Stimulated activated CD8-positive, alpha-beta memory T cell treated with anti-CD3 and anti-CD28 coated beads, Interleukin-4, amount 100 ng/mL, for 4 hours (primary cell): ENCODE measurements at regions not wholly inside any gene's neighbourhood (a gene's known extent, or its start where the extent isn't known, plus 50 kb on each side); places are given as distances from the start of the nearest gene placed in this dataset.

ENCODE experiments used
- DNase-seq, 2 donors: peaks; one replicate each; pipeline ENCODE4 v3.0.0-alpha.2; 2020; ENCODE audit warnings: low read depth in 2 of 2, low spot score in 1 of 2

DNA sequence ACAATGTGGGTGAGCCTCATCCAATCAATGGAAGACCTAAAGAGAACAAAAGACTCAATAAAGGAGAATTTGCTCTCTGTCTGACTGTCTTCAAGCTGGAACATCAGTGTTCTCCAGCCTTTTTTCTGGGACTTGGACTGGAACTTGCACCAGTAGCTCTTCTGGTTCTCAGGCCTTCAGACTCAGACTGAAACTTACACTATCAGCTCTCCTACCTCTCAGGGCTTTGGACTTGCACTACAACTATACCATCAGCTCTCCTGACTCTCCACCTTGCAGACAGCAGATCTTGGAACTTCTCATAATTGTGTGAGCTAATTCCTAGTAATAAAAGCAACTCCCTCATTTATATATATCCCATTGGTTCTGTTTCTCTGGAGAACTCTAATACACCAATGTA, 185.9 kb downstream of the SMIM20 start:
- no peak for DNase-seq

DNA sequence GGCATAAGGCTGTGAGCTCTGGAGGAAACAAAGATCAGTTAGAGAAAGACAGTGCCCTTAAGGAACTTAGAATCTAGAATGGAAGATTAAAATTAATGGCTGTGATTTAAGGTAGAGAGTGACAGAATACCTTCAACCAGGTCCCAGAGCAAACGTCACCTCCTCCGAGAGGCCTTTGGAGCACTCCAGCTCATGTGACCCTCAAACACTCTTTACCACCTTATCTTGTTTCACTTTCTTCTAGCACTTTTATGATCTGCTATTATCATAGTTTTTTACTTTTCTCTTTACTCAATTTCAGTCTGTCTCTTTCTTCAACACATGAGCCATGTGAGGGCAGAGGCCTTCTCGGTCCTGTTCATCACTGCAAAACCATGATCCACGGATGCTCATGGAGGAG, 187.0 kb downstream of the SMIM20 start:
- no peak for DNase-seq

DNA sequence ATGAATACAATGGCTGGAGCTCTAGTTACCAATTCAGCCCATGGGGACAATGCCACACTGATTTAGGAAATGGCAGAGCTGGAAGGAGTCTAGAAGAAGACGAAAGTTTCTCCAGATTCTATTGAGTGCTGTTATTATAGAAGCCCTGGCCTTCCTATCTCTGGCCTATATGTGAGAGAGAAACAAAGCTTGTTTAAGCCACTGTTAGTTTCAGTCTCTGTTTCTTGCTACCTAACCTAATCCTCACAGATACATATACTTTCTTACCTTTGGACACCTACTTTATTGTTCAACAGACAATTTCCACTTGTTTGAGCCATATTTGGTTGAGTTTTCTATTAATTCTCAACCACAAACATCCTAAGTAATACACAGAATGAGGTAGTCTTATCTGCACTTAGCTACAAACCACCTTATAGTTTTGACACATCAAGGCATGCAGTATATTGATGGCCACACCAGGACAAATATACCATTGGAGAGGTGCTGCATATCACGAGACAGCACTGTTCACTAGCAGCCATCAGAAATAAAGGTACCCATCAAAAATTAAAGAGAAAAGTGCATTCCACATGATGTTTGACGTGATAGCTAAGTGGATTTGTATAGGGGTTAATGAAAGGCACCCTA, 190.2 kb downstream of the SMIM20 start:
- DNase-seq: no peak

DNA sequence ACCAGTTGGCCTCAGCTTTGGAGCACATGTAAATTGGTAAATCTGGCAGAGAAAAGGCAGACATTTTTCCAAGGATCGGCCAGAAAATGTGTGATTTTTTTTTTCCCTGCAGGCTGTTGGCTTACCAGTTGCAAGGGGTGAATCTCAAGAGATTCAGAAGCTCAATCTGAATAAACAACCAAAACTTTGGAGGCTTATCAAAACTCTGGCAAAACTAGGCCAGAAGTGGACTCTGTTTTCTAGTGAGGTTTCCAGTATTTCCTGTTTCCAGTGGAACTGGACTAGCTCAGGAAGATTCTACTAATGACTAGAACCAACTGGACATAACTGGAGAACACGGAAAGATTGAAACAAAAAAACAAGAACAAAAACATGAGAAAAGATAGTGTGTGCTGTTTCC, 191.3 kb downstream of the SMIM20 start:
- no peak for DNase-seq

DNA sequence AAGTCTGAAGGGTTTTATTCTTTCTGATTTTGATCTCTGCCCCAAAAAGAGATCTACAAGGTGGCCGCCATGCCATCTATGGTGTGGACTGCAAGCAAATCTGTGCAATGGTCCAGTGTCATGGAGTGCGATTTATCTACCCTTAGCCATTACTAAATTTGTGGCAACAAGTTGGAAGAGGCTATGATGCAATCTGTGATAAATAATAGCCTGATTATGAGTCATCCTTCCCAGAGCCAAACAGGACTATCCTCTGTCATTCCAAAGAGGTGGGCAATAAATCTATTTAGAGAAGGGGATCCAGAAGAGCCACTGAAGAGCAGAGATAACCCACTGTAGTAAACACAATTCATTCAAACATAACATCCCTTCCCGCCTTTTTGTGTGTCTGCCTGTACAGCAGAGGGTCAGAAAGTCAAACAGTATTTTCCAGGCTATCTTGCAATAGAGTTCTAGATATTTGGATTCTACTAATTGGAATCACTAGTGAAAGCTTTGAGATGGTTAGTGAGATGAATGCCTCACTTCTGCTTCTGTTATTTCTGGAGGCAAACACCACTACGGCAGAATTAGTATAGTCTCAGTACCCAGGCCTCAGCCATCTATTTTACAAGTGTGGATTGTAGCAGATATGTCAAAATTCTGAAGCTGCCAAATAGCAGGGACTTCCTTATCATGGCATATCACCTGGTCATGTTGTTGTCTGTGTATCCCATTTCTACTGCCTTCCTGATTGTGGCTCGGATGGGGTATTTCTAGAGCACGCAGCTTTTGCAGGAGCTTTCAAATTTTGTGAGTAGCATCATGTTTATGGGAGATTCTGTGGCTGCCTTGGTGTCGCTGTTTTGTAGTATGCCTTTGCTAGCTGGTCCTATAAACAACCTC, 192.0 kb downstream of the SMIM20 start:
- DNase-seq: no peak

DNA sequence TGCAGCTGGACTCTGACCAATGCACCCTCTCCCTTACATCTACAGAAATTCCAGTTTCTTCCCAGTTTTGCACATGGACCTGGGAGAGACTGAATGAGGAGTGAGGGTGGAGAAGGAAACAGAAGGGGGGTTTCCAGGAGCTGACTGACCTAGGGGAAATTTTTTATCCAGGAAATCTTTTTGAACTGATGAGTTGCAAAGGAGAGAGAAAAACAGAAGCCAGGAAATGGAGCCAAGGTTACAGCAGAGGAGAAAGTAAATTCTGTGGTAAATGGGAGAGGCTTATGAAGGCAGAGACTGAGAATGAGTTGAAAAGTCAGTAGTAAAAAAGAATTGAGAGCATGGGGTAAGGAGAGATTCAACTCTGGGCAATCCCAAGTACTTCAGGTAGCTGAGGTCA, 192.8 kb downstream of the SMIM20 start:
- DNase-seq: no peak

DNA sequence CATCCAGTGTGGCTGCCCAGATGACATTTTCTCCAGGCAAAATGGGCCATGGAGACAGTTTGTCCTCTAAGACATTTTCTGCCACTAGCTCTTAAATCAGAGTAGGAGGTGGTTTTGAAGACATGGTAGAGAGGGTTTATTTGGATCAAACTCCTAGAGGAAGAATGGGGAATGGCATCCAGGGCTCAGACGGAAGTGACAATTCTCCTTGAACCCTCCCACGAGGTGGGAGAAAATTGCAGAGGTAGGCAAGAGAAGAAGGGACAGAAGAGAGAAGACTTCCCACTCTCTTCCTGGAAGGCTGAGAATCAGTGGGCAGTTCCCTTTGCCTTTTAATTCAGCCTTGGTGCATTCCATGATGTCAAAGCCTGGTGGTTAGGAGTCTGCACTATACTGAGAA, 194.0 kb downstream of the SMIM20 start:
- DNase-seq: no peak

DNA sequence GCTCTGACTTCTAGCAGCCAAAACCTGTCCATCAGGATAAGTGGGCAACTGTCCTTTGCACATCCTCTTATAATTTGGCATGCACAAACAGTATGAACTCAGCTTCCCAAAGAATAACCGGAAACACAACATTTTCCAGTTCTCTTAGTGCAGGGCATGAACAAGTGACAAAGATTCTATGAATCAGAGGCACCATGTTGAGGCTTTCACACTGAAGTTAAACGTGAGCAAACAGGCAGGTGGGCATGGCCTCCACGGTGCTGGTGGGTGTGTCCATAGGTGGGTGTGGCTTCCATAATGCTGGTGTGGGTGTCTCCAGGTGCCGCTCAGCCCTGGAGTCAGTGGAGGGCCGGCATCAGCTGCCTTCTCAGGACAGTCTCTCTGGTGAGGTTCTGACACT, 196.5 kb downstream of the SMIM20 start:
- no peak for DNase-seq

DNA sequence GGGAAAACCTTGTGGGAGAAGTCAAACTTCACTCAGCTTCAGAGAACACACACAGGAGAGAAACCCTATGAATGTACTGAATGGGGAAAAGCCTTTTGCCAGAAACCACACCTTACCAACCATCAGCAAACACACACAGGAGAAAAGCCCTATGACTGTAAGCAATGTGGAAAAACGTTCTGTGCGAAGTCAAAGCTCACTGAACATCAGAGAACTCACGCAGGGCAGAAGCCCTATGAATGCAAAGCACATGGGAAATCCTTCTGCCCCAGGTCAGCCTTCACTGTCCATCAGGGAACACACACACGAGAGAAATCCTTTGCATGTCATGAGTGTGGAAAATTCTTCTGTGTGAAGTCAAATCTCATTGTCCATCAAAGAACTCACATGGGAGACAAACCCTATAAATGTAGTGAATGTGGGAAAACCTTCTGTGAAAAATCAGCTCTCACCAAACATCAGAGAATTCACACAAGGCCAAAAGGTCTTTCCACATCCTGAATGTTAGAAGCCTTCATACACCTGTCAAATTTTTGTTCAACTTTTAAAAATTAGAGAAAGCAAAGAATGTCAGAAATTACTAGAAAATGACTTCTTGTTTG, 199.4 kb downstream of the SMIM20 start:
- DNase-seq: no peak

DNA sequence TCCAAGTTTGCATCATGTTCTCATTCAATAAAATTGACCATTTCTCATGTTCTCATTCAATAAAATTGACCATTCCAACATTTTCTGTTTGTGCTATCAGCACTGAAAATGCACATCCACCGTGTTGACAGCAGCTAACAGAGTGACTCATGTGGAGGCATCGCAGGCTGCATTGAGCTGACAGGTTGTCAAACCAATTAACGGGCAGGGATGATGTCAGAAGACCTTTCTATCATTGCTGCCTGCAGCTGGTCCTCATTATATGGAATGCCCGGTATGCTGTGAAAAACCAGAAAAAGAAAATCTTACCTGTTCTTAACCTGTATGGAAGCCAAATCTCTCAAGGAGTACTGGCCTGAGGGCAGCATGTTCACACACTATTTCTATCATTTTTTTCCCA, 202.0 kb downstream of the SMIM20 start:
- no peak for DNase-seq

DNA sequence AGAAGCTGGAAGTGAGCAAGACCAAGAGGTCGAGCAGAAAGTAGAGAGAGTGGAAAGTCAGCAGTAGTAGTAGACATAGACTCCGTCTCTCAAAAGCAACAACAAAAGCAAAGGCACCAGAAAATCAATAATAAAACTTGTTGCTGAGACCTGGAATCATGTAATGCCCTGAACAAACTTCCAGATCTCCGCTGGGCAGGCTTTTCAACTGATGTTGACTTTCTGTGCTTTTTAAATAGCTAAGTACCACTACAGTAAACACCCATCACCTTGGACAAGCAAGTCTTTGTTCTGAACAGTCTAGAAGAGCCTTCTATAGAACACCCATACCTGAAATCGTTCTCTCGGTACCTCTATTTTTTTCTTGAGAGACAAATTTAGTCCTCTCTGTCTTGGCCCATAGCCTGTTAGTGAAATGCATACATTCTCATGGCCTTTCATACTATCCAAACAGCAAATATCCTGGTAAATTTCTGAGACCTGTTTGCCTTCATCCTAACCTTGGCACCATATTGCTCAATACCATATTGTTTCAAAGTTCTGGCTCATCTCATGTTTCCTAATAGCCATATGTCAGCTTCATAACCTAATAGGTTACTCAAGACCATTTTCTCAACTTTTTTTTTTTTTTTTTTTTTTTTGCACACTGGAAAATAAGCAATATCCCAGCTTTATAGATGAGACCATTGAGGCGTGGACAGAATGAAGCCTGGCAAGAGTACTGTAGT, 200.6 kb upstream of the RBPJ start:
- DNase-seq: no peak

DNA sequence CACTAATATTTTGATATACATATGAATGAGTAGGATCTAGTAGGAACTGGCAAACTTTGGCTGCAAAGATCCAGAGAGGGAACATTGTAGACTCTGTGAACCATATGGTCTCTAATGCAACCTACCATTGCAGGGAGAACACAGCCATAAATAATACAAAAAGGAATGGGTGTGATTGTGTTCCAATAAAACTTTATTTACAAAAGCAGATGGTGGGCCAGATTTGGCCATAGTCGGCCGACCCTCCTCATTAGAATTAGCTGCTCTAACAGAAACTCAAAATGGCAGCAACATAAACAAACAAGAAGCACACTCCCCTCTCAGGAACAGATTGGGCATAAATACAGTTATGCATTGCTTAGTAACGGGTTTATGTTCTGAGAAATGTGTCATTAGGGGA, 198.1 kb upstream of the RBPJ start:
- no peak for DNase-seq

DNA sequence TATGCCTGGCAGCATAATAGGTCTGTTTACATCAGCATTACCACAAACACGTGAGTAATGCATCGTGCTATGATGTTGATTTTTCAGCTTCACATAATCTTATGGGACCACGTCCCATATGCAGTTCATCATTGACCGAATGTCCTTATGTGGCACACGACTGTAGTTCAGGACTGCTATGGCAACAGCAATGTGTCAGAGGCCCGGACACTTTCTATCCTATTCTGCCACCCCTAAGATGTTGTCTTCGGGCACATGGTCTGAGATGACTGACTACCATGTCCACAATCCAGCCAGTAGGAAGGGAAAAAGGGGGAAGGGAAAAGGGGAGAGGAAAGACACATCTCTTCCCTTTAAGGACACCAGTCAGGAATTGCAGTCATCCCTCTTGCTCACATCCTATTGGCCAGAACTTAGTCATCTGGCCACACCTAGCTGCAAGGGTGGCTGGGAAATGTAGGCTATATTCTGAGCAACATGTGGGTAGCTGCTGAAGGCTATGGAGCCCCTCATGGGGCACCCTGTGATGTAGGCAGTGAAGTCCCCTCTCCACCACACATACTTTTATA, 196.0 kb upstream of the RBPJ start:
- no peak for DNase-seq

DNA sequence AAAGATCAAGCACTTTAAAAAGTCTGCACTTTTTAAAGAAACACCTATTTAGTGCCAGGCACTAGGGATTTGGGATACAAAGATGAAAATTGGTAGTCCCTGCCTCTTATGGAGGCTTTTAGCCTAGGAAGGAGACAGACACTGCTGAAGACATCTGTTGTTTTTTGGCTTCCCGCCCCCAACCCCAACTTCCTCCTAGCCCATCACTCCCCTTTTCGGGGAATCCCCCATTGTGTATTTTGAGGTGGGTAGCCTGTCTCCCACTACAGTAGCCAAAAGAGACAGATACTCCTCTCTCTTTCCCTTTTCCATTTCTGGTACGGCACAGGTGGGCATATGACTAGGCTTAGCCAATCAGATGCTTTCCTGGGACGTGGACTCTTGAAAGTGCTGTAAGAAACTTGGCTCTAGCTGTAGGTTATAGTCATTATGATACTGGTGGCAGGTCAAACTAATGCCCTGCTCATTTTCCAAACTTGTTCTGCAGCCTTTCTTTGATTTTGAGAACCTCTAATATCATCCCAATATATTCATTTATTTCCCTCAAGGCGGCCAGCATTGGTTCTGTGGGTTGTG, 194.6 kb upstream of the RBPJ start:
- no peak for DNase-seq

DNA sequence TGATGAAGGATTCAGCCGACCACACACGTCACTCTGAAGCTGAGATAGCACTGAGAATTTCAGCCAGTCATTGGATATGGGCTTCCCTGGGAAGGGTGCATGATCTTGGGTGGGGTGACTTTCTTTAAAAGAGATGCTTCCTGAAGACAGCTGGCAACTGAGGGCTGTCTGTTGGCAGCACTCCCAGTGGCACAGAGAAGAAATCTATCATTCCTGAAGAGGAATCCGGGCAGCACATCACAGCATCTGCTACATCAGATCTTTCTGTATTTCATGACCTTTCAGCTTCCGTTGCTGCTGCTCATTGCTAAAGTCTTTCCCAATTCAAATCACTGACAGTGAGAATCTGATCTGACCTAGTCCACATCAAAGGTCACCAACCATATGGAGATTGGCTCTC, 193.8 kb upstream of the RBPJ start:
- no peak for DNase-seq

DNA sequence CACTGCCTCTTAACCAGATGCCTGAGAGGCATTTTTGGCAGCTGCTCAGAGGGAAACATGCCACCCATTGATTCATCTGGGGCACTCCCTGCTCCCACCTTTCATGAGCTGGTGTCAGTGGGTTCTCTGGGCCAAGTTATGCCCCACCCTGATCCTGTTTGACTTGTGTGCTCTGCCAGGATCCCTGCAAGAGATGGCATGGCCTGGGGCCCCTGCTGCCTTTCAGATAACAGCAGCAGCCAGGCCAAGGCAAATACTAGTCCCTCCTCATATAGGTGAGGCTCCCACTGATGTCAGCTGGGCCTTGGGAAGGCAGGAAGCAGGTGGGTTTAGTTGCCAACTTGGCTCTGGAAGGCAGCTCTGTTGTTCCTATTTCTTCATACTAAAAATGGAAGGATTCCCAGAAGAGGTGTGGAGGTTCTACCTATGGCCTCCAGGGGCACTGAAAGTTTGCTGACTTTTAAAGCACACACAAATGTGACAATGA, 192.9 kb upstream of the RBPJ start:
- DNase-seq: no peak

DNA sequence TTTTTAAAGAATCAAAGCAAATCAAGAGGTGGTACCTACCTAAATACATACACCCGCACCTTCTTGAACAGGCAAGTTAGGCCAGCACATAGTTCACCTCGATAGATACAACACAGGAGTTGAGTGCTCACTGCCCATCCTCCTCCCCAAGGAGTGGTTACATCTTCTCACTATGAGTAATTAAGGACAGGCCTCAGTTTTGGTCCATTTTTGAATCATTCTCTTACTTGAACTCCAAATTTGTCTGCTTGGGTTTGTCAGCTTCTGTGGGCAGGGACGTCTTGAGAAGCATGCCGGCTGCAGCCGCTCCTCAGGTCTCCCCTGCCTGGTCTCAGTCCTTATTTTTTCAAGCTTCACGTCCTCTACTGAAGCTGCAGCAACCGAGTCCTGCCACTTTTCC, 190.6 kb upstream of the RBPJ start:
- DNase-seq: no peak

DNA sequence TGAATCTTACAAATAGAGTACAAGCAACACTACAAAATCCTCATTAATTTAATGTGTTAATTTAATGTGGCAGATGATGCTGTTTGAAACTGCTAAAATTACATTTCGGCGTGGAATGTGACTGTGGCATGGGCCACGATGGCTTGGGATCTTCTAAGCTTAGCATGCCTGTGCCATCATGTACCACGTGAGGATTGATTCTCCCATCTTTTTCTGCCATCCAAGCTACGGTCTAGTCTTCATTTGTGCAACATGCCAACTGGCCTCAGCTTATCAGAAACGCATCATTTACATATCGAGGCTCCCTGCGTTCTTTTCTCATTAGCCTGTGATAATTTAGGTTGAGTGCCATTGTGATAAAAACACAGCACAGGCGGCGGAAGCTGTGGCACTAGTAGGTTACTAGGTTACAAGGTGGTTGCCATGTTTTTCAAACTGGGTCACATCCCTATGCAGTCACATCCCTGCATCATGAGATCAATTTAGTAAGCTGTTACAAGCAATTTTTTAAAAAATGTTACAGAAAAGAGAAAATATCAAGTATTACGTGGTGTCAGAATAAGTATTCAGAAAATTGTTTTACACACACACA, 189.9 kb upstream of the RBPJ start:
- no peak for DNase-seq

DNA sequence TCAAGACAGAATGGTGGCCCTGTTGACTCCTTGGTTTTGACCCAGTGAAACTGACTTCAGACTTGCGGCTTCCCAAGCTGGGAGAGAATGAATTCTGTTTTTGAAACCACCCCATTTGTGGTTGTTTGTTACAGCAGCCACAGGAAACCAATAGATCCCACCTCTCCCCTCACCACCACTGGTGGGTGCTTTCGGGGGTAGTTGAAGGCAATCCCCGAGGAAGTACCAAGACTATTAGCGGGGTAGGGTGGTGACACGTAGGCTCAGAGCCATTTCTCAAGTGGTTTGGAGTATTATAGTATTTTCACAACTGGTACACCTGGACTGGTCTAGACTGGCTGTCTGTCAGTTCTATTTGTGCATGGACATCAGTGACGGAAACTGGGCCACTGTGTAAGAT, 189.1 kb upstream of the RBPJ start:
- peak in 1 of 2 donors; percentile 34 for DNase-seq

DNA sequence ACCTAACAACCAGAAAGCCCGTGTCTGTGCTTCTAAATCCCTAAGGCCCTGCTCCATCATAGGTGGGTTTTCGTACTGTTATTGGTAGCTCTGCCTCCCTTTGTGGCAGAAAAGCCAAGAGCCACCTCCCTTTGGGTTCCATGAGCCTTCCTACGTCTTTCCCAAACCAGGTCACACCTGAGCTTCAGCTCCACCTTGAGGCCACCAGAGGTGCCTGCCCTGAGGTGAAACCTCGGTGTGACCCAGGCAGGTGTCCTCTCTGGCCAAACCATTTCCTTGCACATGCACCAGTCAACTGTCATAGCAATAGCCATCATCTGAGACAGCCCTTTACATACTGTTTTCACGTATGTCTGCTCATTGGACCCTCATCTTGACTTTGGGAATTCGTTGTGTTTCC, 188.0 kb upstream of the RBPJ start:
- DNase-seq: no peak

DNA sequence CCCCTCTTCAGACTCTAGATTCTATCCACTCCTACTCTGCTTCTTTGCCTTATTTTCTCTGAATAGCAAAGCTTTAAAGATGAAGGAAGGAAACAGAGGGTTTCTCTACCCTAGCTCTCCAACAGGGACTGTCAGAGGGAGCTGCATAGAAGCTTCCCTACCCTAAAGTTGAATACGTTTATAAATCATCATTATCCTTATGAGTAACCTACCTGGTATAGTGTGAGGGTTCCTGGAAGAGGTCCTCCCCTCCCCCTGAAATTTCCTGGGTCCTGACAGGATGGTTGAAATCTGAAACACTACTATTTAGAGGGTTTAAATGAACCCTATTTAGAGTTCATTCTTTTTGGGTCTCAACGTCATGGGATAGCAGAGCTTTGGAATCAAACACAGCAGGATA, 187.0 kb upstream of the RBPJ start:
- no peak for DNase-seq
